ENCODE measurements at regions not wholly inside any gene's neighbourhood (a gene's known extent, or its start where the extent isn't known, plus 50 kb on each side); places are given as distances from the start of the nearest gene placed in this dataset.
"Not testable (repeated sequence)": the region's sequence is repeated elsewhere in the genome, so short reads cannot be mapped to it uniquely, and the experiment has no call there.

- no peak for DNase-seq (ENCODE audit: low read depth, low spot score)
Observed at GRCh38 chr11:98003606-98004371, 1017.0 kb upstream of the CNTN5 start.

GRCh38 chr11:98007072-98007471 is 1013.7 kb upstream of the CNTN5 start:
- DNase-seq (ENCODE audit: low read depth, low spot score) = no peak

- DNase-seq (ENCODE audit: low read depth, low spot score) = no peak
Observed at GRCh38 chr11:98027652-98028051, 993.1 kb upstream of the CNTN5 start.

- DNase-seq (ENCODE audit: low read depth, low spot score) = no peak
Observed at GRCh38 chr11:98029832-98030231, 990.9 kb upstream of the CNTN5 start.

DNA sequence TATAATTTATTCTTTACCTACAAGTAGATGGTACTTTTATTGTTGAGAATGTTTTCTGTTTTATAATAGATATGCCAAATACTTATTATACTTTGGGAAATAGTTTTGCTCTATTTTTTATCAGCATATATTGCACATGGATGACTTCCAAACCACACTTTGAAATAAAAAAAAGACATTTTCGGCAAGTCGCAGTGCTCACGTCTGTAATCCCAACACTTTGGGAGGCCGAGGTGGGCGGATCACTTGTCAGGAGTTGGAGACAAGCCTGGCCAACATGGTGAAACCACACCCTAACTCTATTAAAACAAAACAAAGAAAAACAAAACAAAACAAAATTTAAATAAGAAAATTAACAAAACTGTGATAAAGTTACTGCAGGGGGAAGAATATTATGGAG is 983.9 kb upstream of the CNTN5 start:
- no peak for DNase-seq (ENCODE audit: low read depth, low spot score)

DNA sequence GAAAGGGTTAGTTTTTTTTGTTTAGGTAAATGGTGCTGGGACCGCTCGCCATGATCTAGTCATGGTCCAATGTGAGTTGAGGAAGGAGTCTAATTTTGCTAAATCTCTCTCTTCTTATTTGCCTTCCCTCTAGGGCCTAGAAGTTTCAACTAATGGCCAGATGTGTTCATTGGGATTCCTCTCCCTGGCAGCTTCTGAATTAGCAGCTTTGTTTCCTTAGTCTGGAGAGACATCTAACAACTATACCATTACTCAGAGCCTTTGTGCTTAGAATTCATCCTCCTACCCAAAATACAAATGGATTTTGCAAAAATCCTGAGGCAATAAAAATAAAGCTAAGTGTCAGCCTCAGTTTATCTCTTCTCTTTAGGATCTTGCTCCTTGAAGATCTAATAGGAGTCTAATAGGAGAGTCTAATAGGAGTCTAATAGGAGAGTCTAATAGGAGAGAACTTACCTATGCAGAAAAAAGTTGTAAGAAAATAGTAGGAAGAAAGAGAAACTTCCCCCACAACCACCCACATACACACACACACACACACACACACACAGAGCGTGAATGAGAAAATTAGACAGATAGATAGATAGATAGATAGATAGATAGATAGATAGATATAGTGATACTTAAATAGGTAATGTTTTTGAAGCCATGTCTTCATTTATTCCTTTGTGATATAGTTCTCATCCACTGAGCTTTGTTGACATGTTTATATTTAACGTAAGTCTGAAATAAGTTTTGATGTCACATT is 980.5 kb upstream of the CNTN5 start:
- no peak for DNase-seq (ENCODE audit: low read depth, low spot score)

GRCh38 chr11:98047647-98048046 is 973.1 kb upstream of the CNTN5 start:
- no peak for DNase-seq (ENCODE audit: low read depth, low spot score)

GRCh38 chr11:98053851-98054250 is 966.9 kb upstream of the CNTN5 start:
- no peak for DNase-seq (ENCODE audit: low read depth, low spot score)

DNA sequence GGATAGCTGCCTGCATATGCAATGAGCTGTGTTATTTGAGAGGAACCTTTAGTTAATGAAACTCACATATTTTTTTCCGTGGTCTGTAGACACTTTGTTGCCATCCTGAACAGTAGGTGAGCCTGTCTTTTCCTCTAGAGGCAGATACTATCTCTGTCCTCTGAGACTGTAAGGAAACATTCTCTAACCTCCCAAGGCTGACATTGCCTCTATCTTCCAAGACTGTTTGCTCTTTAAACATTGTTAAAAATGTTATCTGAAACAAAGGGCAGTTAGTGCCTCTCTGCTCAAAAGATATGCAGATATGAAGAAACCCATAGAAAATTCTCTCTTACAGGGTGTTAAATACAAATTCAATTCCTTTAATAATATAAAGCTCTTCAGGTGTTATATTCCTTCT is 963.8 kb upstream of the CNTN5 start:
- DNase-seq (ENCODE audit: low read depth, low spot score) = no peak

DNA sequence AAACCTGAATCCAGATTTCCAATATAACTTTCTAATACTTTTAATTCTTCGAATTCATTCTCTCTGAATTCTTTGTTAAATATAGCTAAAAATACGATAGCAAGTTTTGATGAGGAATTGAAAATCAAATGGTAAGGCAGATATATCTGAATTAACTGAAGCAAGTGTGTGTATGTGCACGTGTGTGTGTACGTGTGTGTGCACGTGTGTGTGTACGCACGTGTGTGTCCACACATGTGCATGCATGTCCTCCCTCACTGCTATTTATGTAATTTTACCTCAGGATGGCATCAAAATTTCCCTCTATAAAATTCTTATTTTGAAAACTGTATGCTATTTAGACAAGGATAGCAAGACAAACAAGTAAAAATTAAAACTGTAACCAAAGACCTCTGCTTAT is 961.3 kb upstream of the CNTN5 start:
- no peak for DNase-seq (ENCODE audit: low read depth, low spot score)

GRCh38 chr11:98060759-98061158 is 960.0 kb upstream of the CNTN5 start:
- DNase-seq (ENCODE audit: low read depth, low spot score) = no peak

DNA sequence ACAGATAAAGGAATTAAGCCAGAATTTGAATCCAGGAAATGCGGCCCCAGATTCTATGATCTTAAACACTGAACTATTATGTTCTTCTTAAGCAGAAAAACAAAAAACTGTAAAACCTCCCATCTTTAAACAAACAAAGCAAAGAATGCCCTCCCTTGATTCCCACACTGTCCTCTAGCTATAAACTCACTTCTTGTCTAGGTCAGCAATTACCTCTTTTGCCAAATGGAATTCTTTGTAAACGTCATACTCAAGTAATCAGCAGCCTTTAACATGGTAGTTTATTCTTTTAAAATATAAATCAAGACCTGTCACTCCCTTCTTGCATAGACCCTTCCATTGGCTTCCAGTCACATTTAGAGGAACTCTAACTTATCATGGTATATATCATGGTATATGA is 958.9 kb upstream of the CNTN5 start:
- DNase-seq (ENCODE audit: low read depth, low spot score) = no peak

DNA sequence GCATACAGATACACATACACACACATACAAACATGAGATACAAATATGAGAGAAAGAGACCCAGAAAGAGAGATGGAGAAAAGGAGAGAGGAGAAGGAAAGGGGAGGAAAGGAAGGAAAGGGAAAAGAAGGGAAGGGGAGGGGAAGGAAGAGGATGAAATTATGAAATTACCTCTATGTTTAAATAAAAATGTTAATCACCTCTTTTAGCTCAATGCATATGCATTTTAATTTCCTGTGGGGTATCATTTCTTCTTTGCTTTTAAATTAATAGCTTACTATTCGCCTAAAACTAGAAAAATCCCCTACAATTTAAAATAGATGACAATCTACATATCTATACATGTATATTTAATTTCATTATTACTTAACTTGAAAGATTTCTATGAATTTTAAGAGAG is 958.0 kb upstream of the CNTN5 start:
- no peak for DNase-seq (ENCODE audit: low read depth, low spot score)

GRCh38 chr11:98068251-98068650 is 952.5 kb upstream of the CNTN5 start:
- DNase-seq (ENCODE audit: low read depth, low spot score) = no peak

DNA sequence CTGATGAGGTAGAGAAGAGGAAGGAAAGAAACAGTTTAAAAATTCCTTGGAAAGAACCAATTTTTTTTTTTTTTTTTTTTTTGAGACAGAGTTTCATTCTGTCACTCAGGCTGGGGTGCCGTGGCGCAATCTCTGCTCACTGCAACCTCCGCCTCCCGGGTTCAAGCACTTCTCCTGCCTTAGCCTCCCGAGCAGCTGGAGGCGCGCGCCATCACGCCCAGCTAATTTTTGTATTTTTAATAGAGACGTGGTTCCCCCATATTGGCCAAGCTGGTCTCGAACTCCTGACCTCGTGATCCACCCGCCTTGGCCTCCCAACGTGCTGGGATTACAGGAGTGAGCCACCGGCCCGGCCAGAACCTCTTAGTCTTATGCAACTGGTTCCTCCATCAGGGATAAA is 951.6 kb upstream of the CNTN5 start:
- DNase-seq (ENCODE audit: low read depth, low spot score) = not testable (repeated sequence)

- DNase-seq (ENCODE audit: low read depth, low spot score) = no peak
Observed at GRCh38 chr11:98069861-98070260, 950.9 kb upstream of the CNTN5 start.

GRCh38 chr11:98090861-98091505 is 929.8 kb upstream of the CNTN5 start:
- no peak for DNase-seq (ENCODE audit: low read depth, low spot score)

DNA sequence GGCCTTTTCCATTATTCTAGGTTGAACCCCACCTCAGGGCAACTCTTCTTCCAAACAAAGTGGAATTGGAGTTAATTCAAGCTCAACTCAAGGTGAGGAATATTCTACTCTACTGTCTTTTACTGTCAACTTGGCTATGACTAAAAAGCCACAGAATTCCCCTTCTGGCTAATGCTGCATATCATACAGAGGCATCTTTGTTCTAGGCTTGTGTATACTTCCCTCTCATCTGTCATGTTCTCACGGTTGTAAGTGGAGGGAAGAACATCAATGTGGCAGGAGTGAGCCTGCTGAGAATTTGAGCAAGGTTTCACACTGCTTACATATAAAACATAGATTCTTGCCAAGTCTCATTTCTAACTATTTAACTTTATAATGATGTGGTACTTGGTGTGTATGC is 921.4 kb upstream of the CNTN5 start:
- no peak for DNase-seq (ENCODE audit: low read depth, low spot score)

- DNase-seq (ENCODE audit: low read depth, low spot score) = no peak
Observed at GRCh38 chr11:98100689-98101088, 920.1 kb upstream of the CNTN5 start.

DNA sequence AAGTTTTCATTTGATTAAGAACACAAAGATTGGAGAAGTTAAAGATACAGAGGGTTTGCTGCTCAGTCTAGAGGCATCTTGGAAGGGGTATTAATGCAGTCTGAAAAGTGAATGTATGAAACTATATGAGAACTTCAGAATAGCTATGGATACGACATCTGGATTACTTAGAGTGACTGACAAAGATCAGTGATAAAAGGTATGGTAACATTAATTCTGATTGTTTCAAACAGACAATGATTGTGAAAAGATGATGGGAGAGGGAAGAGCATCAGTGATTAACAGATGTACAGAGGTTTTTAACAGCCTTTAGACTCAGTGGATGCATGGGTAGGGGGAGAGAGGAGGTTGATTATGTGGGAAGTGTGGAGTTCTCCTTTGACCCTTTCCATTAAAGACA is 919.4 kb upstream of the CNTN5 start:
- DNase-seq (ENCODE audit: low read depth, low spot score) = no peak

DNA sequence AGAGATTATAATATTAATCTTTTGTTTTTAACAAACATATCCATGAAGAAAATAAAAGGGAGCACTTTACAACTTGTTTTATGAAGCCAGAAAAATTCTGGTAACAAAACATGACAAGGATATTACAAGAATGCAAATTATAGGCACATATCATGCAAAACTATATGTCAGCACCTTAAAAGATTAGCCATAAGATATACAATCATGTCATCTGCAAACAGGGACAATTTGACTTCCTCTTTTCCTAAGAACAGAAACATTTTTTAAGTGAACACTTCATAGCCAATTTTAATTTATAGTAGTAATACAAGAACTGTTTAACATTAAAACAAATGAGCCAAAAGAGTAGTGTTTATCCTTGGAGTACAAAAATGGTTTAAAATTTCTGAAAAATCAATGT is 916.5 kb upstream of the CNTN5 start:
- no peak for DNase-seq (ENCODE audit: low read depth, low spot score)

GRCh38 chr11:98107736-98108135 is 913.0 kb upstream of the CNTN5 start:
- no peak for DNase-seq (ENCODE audit: low read depth, low spot score)

- DNase-seq (ENCODE audit: low read depth, low spot score) = no peak
Observed at GRCh38 chr11:98110030-98110429, 910.7 kb upstream of the CNTN5 start.

Measured in smooth muscle cell of the brain vasculature (primary cell).